ENCODE measurements at regions not wholly inside any gene's neighbourhood (a gene's known extent, or its start where the extent isn't known, plus 50 kb on each side); places are given as distances from the start of the nearest gene placed in this dataset.

- TF ChIP-seq CTCF (IDR thresholded peaks at IDR 0.05; ENCODE audit: low read depth, low read length, missing input control) (no peak), RAD21 (IDR thresholded peaks at IDR 0.05) (no peak), MAX (IDR thresholded peaks at IDR 0.05) (no peak), YY1 (IDR thresholded peaks at IDR 0.05) (no peak)
These were observed 452.5 kb downstream of the NKX6-1 start for GRCh38 chr4:84046551-84046950.
